ENCODE measurements at regions not wholly inside any gene's neighbourhood (a gene's known extent, or its start where the extent isn't known, plus 50 kb on each side); places are given as distances from the start of the nearest gene placed in this dataset.

- TF ChIP-seq ZBTB11 (CRISPR knock-in tag; IDR thresholded peaks at IDR 0.05) (no peak), PATZ1 (CRISPR knock-in tag; IDR thresholded peaks at IDR 0.05; ENCODE audit: borderline replicate concordance) (no peak), CTCF (IDR thresholded peaks at IDR 0.05 in 2 of 3, conservative IDR thresholded peaks at IDR 0.05 in 1 of 3; ENCODE audit: insufficient read depth in 2 of 3, low read depth in 1 of 3, low read length in 3 of 3) (no peak), DIDO1 (tag; IDR thresholded peaks at IDR 0.05; ENCODE audit: low read depth) (no peak), MAZ (CRISPR knock-in tag; conservative IDR thresholded peaks at IDR 0.05 in 1 of 2, IDR thresholded peaks at IDR 0.05 in 1 of 2) (no peak), POLR2AphosphoS5 (IDR thresholded peaks at IDR 0.05; ENCODE audit: control insufficient read depth, insufficient read depth, low read depth, low read length) (no peak), ZNF232 (CRISPR knock-in tag; IDR thresholded peaks at IDR 0.05) (no peak), CREM (IDR thresholded peaks at IDR 0.05; ENCODE audit: low read depth) (no peak), ELF4 (CRISPR knock-in tag; IDR thresholded peaks at IDR 0.05) (no peak), POLR2A (conservative IDR thresholded peaks at IDR 0.05) (no peak), ZNF24 (IDR thresholded peaks at IDR 0.05) (no peak)
These were observed 502.9 kb upstream of the ARGLU1 start for GRCh38 chr13:107070792-107071191.

Measured in K562 (cell line).